ENCODE measurements at regions not wholly inside any gene's neighbourhood (a gene's known extent, or its start where the extent isn't known, plus 50 kb on each side); places are given as distances from the start of the nearest gene placed in this dataset.

- no peak for DNase-seq (ENCODE audit: low read depth in 2 of 2, low spot score in 1 of 2)
Observed at GRCh38 chr6:100144991-100145390, 151.0 kb upstream of the MCHR2 start.

GRCh38 chr6:100138346-100139022 is 144.5 kb upstream of the MCHR2 start:
- no peak for DNase-seq (ENCODE audit: low read depth in 2 of 2, low spot score in 1 of 2)

GRCh38 chr6:100137759-100138158 is 143.7 kb upstream of the MCHR2 start:
- no peak for DNase-seq (ENCODE audit: low read depth in 2 of 2, low spot score in 1 of 2)

GRCh38 chr6:100136590-100136989 is 142.6 kb upstream of the MCHR2 start:
- no peak for DNase-seq (ENCODE audit: low read depth in 2 of 2, low spot score in 1 of 2)

GRCh38 chr6:100135977-100136376 is 142.0 kb upstream of the MCHR2 start:
- no peak for DNase-seq (ENCODE audit: low read depth in 2 of 2, low spot score in 1 of 2)

- no peak for DNase-seq (ENCODE audit: low read depth in 2 of 2, low spot score in 1 of 2)
Observed at GRCh38 chr6:100134703-100135102, 140.7 kb upstream of the MCHR2 start.

- no peak for DNase-seq (ENCODE audit: low read depth in 2 of 2, low spot score in 1 of 2)
Observed at GRCh38 chr6:100134297-100134696, 140.3 kb upstream of the MCHR2 start.

GRCh38 chr6:100132005-100132404 is 138.0 kb upstream of the MCHR2 start:
- no peak for DNase-seq (ENCODE audit: low read depth in 2 of 2, low spot score in 1 of 2)

GRCh38 chr6:100130630-100131029 is 136.6 kb upstream of the MCHR2 start:
- no peak for DNase-seq (ENCODE audit: low read depth in 2 of 2, low spot score in 1 of 2)

GRCh38 chr6:100126790-100127484 is 132.9 kb upstream of the MCHR2 start:
- DNase-seq (ENCODE audit: low read depth in 2 of 2, low spot score in 1 of 2), result no peak

GRCh38 chr6:100121854-100122609 is 128.0 kb upstream of the MCHR2 start:
- DNase-seq (ENCODE audit: low read depth in 2 of 2, low spot score in 1 of 2), result no peak

- DNase-seq (ENCODE audit: low read depth in 2 of 2, low spot score in 1 of 2), result no peak
Observed at GRCh38 chr6:100119261-100119660, 125.2 kb upstream of the MCHR2 start.

GRCh38 chr6:100118301-100118700 is 124.3 kb upstream of the MCHR2 start:
- no peak for DNase-seq (ENCODE audit: low read depth in 2 of 2, low spot score in 1 of 2)

- DNase-seq (ENCODE audit: low read depth in 2 of 2, low spot score in 1 of 2), result no peak
Observed at GRCh38 chr6:100117680-100118079, 123.7 kb upstream of the MCHR2 start.

- no peak for DNase-seq (ENCODE audit: low read depth in 2 of 2, low spot score in 1 of 2)
Observed at GRCh38 chr6:100116411-100117194, 122.6 kb upstream of the MCHR2 start.

GRCh38 chr6:100115407-100116101 is 121.5 kb upstream of the MCHR2 start:
- no peak for DNase-seq (ENCODE audit: low read depth in 2 of 2, low spot score in 1 of 2)

- no peak for DNase-seq (ENCODE audit: low read depth in 2 of 2, low spot score in 1 of 2)
Observed at GRCh38 chr6:100112855-100113508, 119.0 kb upstream of the MCHR2 start.

- no peak for DNase-seq (ENCODE audit: low read depth in 2 of 2, low spot score in 1 of 2)
Observed at GRCh38 chr6:100105919-100106529, 112.0 kb upstream of the MCHR2 start.

- no peak for DNase-seq (ENCODE audit: low read depth in 2 of 2, low spot score in 1 of 2)
Observed at GRCh38 chr6:100105138-100105537, 111.1 kb upstream of the MCHR2 start.

- no peak for DNase-seq (ENCODE audit: low read depth in 2 of 2, low spot score in 1 of 2)
Observed at GRCh38 chr6:100103931-100104330, 109.9 kb upstream of the MCHR2 start.
